Caco-2 (cell line): ENCODE measurements at regions not wholly inside any gene's neighbourhood (a gene's known extent, or its start where the extent isn't known, plus 50 kb on each side); places are given as distances from the start of the nearest gene placed in this dataset.
"Not testable (repeated sequence)": the region's sequence is repeated elsewhere in the genome, so short reads cannot be mapped to it uniquely, and the experiment has no call there.

Experiments used
- BruUV-seq: library from RNA; stranded (reverse); fragments of 400-500 nt; replicated peaks from 2 replicates; lab custom pipeline; 2021; lab: Mats Ljungman, UMichigan
- CTCF ChIA-PET: fragments of 300-600 bp; sonication (Branson Sonifier 250); formaldehyde crosslinking; loops from one replicate; lab custom pipeline; 2022; ENCODE audit warnings: antibody characterized with exemption; lab: Charles Lee
- POLR2A ChIA-PET: fragments of 300-600 bp; sonication (Branson Sonifier 250); formaldehyde crosslinking; loops from one replicate; lab custom pipeline; 2022; ENCODE audit warnings: antibody characterized with exemption; lab: Charles Lee
- DNase-seq, 2 experiments: peaks; one replicate each; pipeline versions ENCODE4 v3.0.0 to v3.0.0-alpha.2; 2020 to 2022
- H3K27me3 ChIP-seq: replicated peaks from 2 replicates; pipeline ENCODE4 v1.6.0; 2011; ENCODE audit warnings: low read length; ENCODE audit not compliant: control insufficient read depth, insufficient read depth
- H3K36me3 ChIP-seq: 2 replicates; pipeline ENCODE4 v1.5.1; 2011; ENCODE audit warnings: low read length; ENCODE audit not compliant: control insufficient read depth, insufficient read depth
- H3K4me1 ChIP-seq: fragments of 250-450 bp; sonication (Bioruptor Pico); 2 replicates; pipeline ENCODE4 v1.5.1; 2020; ENCODE audit warnings: mild to moderate bottlenecking
- H3K4me3 ChIP-seq: 2 replicates; pipeline ENCODE4 v1.5.1; 2011; ENCODE audit warnings: low read depth, mild to moderate bottlenecking, control low read depth, low read length
- H3K9me3 ChIP-seq: fragments of 250-450 bp; sonication (Bioruptor Pico); 2 replicates; pipeline ENCODE4 v1.5.1; 2020; ENCODE audit warnings: mild to moderate bottlenecking, moderate library complexity
- H3K27ac Mint-ChIP-seq: one replicate; pipeline ENCODE4 v1.8.0; 2022; ENCODE audit warnings: mixed read lengths; ENCODE audit not compliant: unreplicated experiment
- H3K27me3 Mint-ChIP-seq: one replicate; pipeline ENCODE4 v1.8.0; 2022; ENCODE audit warnings: mixed read lengths; ENCODE audit not compliant: insufficient read depth, unreplicated experiment
- H3K36me3 Mint-ChIP-seq: one replicate; pipeline ENCODE4 v1.8.0; 2022; ENCODE audit warnings: mild to moderate bottlenecking, mixed read lengths; ENCODE audit not compliant: insufficient read depth, unreplicated experiment
- H3K4me1 Mint-ChIP-seq: one replicate; pipeline ENCODE4 v1.8.0; 2022; ENCODE audit warnings: low read depth, mixed read lengths; ENCODE audit not compliant: unreplicated experiment
- H3K4me3 Mint-ChIP-seq: one replicate; pipeline ENCODE4 v1.8.0; 2022; ENCODE audit warnings: mild to moderate bottlenecking, moderate library complexity, mixed read lengths; ENCODE audit not compliant: unreplicated experiment
- H3K9me3 Mint-ChIP-seq: one replicate; pipeline ENCODE4 v1.8.0; 2022; ENCODE audit warnings: mixed read lengths; ENCODE audit not compliant: unreplicated experiment
- intact Hi-C: fragments of 100-400 bp; cut with micrococcal nuclease; formaldehyde crosslinking; loops from one replicate; pipeline ENCODE4 v1.10.0; 2022; ENCODE audit not compliant: unreplicated experiment
- TF ChIP-seq, protein P1 (sequence below), 2 experiments: fragments of 200-600 bp in 1 of 2; IDR thresholded peaks; 1 replicate in 1 of 2; 2 replicates in 1 of 2; pipeline versions ENCODE4 v1.5.1 to v1.8.0; 2011 to 2022; ENCODE audit warnings: antibody characterized with exemption in 1 of 2, control low read depth in 1 of 2, inconsistent platforms in 1 of 2, low read depth in 1 of 2, low read length in 1 of 2, mild to moderate bottlenecking in 1 of 2, moderate library complexity in 1 of 2; ENCODE audit not compliant: insufficient read depth in 1 of 2, severe bottlenecking in 1 of 2, unreplicated experiment in 1 of 2

DNA sequence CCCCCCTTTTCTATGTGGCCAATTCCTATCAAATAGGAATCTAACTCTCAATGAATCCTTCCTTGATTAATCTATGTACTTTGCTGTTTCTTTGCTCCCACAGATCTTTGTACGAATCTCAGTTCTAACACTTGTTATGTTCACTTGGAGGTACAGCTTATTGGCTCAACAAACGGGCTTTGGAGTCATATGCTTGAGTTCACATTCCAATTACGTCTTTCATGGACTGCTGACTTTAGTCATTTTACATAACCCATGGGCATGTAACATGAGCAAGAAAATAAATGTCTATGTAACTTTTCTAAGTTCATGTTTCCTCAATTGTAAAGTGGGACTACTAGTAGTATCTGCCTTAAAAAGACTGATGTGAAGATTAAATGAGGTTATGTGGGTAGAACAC lies 123.2 kb upstream of the TBC1D5 start:
- no peak overlapping the region for H3K4me3 ChIP-seq
- intact Hi-C loops: no loop called here
- Mint-ChIP-seq H3K4me3 (no peak overlapping the region), H3K27me3 (no peaks in the 10 kb centered on the region), H3K36me3 (no peaks in the 10 kb centered on the region), H3K27ac (no peak overlapping the region), H3K4me1 (no peaks in the 10 kb centered on the region), H3K9me3 (no peaks in the 10 kb centered on the region)
- no peaks in the 10 kb centered on the region for H3K4me1 ChIP-seq
- no TSS peak for BruUV-seq
- no peaks in the 10 kb centered on the region for H3K9me3 ChIP-seq
- no peak for DNase-seq
- ChIA-PET CTCF (no interaction called here), POLR2A (no interaction called here)
- H3K27me3 ChIP-seq: no peaks in the 10 kb centered on the region
- TF ChIP-seq, protein P1, sequence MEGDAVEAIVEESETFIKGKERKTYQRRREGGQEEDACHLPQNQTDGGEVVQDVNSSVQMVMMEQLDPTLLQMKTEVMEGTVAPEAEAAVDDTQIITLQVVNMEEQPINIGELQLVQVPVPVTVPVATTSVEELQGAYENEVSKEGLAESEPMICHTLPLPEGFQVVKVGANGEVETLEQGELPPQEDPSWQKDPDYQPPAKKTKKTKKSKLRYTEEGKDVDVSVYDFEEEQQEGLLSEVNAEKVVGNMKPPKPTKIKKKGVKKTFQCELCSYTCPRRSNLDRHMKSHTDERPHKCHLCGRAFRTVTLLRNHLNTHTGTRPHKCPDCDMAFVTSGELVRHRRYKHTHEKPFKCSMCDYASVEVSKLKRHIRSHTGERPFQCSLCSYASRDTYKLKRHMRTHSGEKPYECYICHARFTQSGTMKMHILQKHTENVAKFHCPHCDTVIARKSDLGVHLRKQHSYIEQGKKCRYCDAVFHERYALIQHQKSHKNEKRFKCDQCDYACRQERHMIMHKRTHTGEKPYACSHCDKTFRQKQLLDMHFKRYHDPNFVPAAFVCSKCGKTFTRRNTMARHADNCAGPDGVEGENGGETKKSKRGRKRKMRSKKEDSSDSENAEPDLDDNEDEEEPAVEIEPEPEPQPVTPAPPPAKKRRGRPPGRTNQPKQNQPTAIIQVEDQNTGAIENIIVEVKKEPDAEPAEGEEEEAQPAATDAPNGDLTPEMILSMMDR (IDR thresholded peaks at IDR 0.05; ENCODE audit: insufficient read depth in 1 of 2, low read depth in 1 of 2, low read length in 1 of 2, severe bottlenecking in 1 of 2, unreplicated experiment in 1 of 2): no peak
- no peaks in the 10 kb centered on the region for H3K36me3 ChIP-seq

GRCh38 chr3:17861476-17861875 lies 119.0 kb upstream of the TBC1D5 start:
- no peaks in the 10 kb centered on the region for H3K36me3 Mint-ChIP-seq
- no peak for DNase-seq
- peaks cover 3% of the 10 kb centered on the region for H3K27me3 Mint-ChIP-seq
- Histone ChIP-seq H3K4me3 (peak overlapping the region; percentile 40), H3K4me1 (no peaks in the 10 kb centered on the region), H3K36me3 (no peaks in the 10 kb centered on the region), H3K27me3 (no peaks in the 10 kb centered on the region), H3K9me3 (0 out of 2 replicates have a peak, but pooled peaks cover 5% of the 10 kb centered on the region)
- H3K9me3 Mint-ChIP-seq: peaks cover 14% of the 10 kb centered on the region
- ChIA-PET POLR2A (interaction anchor here (0.6 kb wide), 1 partner anchor 13 kb away, joined by 6 read pairs; no protein-coding TSS in a partner anchor), CTCF (no interaction called here)
- H3K27ac Mint-ChIP-seq: peak overlapping the region; percentile 31
- H3K4me1 Mint-ChIP-seq: no peaks in the 10 kb centered on the region
- TF ChIP-seq, protein P1 (IDR thresholded peaks at IDR 0.05; ENCODE audit: insufficient read depth in 1 of 2, low read depth in 1 of 2, low read length in 1 of 2, severe bottlenecking in 1 of 2, unreplicated experiment in 1 of 2): no peak
- peak overlapping the region; percentile 78 for H3K4me3 Mint-ChIP-seq
- TSS peak; percentile 65 for BruUV-seq
- intact Hi-C loops: no loop called here

DNA sequence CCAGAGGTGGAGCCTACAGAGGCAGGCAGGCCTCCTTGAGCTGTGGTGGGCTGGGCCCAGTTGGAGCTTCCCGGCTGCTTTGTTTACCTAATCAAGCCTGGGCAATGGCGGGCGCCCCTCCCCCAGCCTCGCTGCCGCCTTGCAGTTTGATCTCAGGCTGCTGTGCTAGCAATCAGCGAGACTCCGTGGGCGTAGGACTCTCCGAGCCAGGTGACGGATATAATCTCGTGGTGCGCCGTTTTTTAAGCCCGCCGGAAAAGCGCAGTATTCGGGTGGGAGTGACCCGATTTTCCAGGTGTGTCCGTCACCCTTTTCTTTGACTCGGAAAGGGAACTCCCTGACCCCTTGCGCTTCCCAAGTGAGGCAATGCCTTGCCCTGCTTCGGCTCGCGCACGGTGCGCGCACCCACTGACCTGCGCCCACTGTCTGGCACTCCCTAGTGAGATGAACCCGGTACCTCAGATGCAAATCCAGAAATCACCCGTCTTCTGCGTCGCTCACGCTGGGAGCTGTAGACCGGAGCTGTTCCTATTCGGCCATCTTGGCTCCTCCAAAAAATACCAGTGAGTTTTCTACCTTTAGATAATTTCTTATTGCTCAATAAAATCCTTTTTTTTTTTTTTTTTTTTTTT lies 118.5 kb upstream of the TBC1D5 start:
- Mint-ChIP-seq H3K27ac (peak overlapping the region; percentile 31), H3K4me3 (peak overlapping the region; percentile 78), H3K9me3 (peaks cover 18% of the 10 kb centered on the region)
- H3K27me3 ChIP-seq, CTCF ChIA-PET, H3K4me1 ChIP-seq, intact Hi-C loops, H3K27me3 Mint-ChIP-seq, H3K36me3 ChIP-seq, H3K9me3 ChIP-seq, BruUV-seq, H3K4me1 Mint-ChIP-seq, H3K36me3 Mint-ChIP-seq: not testable (repeated sequence)
- POLR2A ChIA-PET: interaction anchor here (0.6 kb wide), 1 partner anchor 14 kb away, joined by 6 read pairs; no protein-coding TSS in a partner anchor
- H3K4me3 ChIP-seq: peak overlapping the region; percentile 40
- peak; percentile 77 to 86 for DNase-seq
